Activated naive CD4-positive, alpha-beta T cell treated with anti-CD3 and anti-CD28 coated beads, Interleukin-2, amount 10 ng/mL, durations not matched to agents 7 days and 5 days (primary cell): ENCODE measurements at regions not wholly inside any gene's neighbourhood (a gene's known extent, or its start where the extent isn't known, plus 50 kb on each side); places are given as distances from the start of the nearest gene placed in this dataset.

ENCODE experiments used
- CTCF ChIA-PET: fragments of 350-600 bp; sonication (Branson Sonifier 250); formaldehyde crosslinking; loops from one replicate; lab custom pipeline; 2021; ENCODE audit warnings: antibody characterized with exemption; lab: Charles Lee
- DNase-seq: peaks from one replicate; pipeline ENCODE4 v3.0.0-alpha.2; 2020
- H3K27ac Mint-ChIP-seq: one replicate; pipeline ENCODE4 v1.8.0; 2021; ENCODE audit warnings: mild to moderate bottlenecking, moderate library complexity, mixed read lengths
- H3K27me3 Mint-ChIP-seq: one replicate; pipeline ENCODE4 v1.8.0; 2021; ENCODE audit warnings: mild to moderate bottlenecking, mixed read lengths
- H3K36me3 Mint-ChIP-seq: one replicate; pipeline ENCODE4 v1.8.0; 2021; ENCODE audit warnings: mixed read lengths
- H3K4me1 Mint-ChIP-seq: one replicate; pipeline ENCODE4 v1.8.0; 2021; ENCODE audit warnings: mixed read lengths
- H3K4me3 Mint-ChIP-seq: one replicate; pipeline ENCODE4 v1.8.0; 2021; ENCODE audit warnings: mild to moderate bottlenecking, moderate library complexity, mixed read lengths
- H3K9me3 Mint-ChIP-seq: one replicate; pipeline ENCODE4 v1.8.0; 2021; ENCODE audit warnings: mixed read lengths

DNA sequence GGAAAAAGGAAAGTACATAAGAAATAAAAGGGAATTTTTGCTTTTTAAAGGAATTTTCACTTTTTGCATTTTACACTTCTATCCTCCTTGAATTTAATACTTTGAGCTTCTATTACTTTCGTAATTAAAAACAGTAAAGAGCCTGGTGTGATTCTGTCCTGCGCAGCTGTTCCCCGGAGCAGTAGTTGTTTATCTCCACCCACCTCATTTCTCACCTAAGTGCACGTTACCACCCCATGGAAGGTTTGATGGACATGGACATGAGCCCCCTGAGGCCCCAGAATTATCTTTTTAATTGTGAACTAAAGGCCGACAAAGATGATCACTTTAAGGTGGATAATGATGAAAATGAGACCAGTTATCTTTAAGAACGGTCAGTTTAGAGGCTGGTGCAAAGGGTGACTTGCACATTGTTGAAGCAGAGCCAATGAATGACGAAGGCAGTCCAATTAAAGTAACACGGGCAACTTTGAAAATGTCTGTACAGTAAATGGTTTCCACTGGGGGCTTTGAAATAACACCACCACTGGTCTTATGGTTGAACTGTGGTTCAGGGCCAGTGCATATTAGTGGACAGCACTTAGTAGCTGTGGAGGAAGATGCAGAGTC, 52.1 kb upstream of the TEX13D start:
- H3K36me3 Mint-ChIP-seq = no peaks in the 10 kb centered on the region
- H3K4me3 Mint-ChIP-seq = no peak overlapping the region
- no peaks in the 10 kb centered on the region for H3K27me3 Mint-ChIP-seq
- H3K9me3 Mint-ChIP-seq = no peaks in the 10 kb centered on the region
- H3K27ac Mint-ChIP-seq = no peak overlapping the region
- CTCF ChIA-PET = no interaction called here
- DNase-seq = no peak
- H3K4me1 Mint-ChIP-seq = peaks cover 3% of the 10 kb centered on the region

DNA sequence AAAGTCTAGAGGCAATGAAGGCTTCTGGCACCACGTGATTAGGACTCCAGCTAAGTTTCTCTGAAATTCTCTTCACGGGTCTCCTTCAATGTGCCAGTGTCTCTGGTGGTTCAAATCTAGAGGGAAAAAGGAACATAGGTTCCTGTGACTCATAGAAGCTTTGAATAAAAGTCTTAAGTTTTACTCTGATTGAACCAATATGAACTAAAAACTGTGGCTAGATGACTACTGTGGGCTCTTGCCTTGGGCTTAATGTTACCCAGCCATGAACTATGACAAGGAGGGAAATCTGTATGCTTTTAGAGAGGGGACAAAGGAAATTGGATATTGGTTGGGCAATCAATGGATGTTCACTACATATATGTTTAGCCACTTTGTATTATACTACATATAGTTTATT, 49.9 kb upstream of the TEX13D start:
- no peak overlapping the region for H3K27ac Mint-ChIP-seq
- CTCF ChIA-PET = no interaction called here

More for the DNA sequence above, 49.9 kb upstream of the TEX13D start:
- no peak for DNase-seq
- H3K36me3 Mint-ChIP-seq = no peaks in the 10 kb centered on the region
- no peaks in the 10 kb centered on the region for H3K9me3 Mint-ChIP-seq
- no peak overlapping the region for H3K4me3 Mint-ChIP-seq
- peaks cover 3% of the 10 kb centered on the region for H3K4me1 Mint-ChIP-seq
- H3K27me3 Mint-ChIP-seq = no peaks in the 10 kb centered on the region
